Stomach (tissue), 4 donors: ENCODE measurements at regions not wholly inside any gene's neighbourhood (a gene's known extent, or its start where the extent isn't known, plus 50 kb on each side); places are given as distances from the start of the nearest gene placed in this dataset.

Experiments used
- EP300 ChIP-seq: sonication (generic); formaldehyde crosslinking; IDR thresholded peaks from one replicate; pipeline ENCODE4 v1.6.1; 2017; ENCODE audit warnings: antibody characterized with exemption
- POLR2A ChIP-seq, 4 donors: fragments of 450-650 bp; IDR thresholded peaks; one replicate each; pipeline ENCODE4 v1.6.1; 2016; ENCODE audit warnings: antibody characterized with exemption in 4 of 4, control low read depth in 2 of 4, mild to moderate bottlenecking in 1 of 4, moderate library complexity in 1 of 4
- POLR2AphosphoS5 ChIP-seq, 3 donors: sonication (generic); formaldehyde crosslinking; IDR thresholded peaks; one replicate each; pipeline ENCODE4 v1.6.1; 2016; ENCODE audit warnings: antibody characterized with exemption in 3 of 3
- TF ChIP-seq, protein P1 (sequence below), 7 experiments: fragments of 450-650 bp in 4 of 7; fragments of 200-600 bp in 3 of 7; sonication (generic) in 3 of 7; IDR thresholded peaks; one replicate each; pipeline ENCODE4 v1.5.1; 2016 to 2019; ENCODE audit warnings: antibody characterized with exemption in 7 of 7, control low read depth in 2 of 7, mild to moderate bottlenecking in 1 of 7

DNA sequence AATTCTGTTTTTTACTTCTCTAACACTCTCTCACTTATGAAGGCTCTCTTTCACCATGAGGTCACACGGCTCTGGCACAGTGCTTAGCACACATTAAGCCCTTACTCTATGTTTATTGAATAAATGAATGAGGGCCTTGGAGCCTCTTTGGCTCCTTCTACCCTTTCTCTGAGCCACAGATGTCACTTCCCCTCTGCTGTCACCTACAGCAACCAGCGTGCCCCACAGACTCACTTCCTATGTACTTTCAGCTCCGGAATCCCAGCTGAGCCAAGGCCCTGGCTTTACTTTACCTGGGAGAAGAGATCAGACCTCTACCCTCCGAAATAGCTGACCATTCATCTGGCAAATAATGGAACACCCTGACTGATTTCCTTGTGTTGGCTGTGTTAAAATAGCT, 53.7 kb upstream of the HMCN1 start:
- TF ChIP-seq, protein P1, sequence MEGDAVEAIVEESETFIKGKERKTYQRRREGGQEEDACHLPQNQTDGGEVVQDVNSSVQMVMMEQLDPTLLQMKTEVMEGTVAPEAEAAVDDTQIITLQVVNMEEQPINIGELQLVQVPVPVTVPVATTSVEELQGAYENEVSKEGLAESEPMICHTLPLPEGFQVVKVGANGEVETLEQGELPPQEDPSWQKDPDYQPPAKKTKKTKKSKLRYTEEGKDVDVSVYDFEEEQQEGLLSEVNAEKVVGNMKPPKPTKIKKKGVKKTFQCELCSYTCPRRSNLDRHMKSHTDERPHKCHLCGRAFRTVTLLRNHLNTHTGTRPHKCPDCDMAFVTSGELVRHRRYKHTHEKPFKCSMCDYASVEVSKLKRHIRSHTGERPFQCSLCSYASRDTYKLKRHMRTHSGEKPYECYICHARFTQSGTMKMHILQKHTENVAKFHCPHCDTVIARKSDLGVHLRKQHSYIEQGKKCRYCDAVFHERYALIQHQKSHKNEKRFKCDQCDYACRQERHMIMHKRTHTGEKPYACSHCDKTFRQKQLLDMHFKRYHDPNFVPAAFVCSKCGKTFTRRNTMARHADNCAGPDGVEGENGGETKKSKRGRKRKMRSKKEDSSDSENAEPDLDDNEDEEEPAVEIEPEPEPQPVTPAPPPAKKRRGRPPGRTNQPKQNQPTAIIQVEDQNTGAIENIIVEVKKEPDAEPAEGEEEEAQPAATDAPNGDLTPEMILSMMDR (IDR thresholded peaks at IDR 0.05), result no peak
- no peak for TF ChIP-seq POLR2AphosphoS5 (IDR thresholded peaks at IDR 0.05)
- no peak for TF ChIP-seq POLR2A (IDR thresholded peaks at IDR 0.05)
- no peak for TF ChIP-seq EP300
